Esophagus muscularis mucosa (tissue), 4 donors: ENCODE measurements at regions not wholly inside any gene's neighbourhood (a gene's known extent, or its start where the extent isn't known, plus 50 kb on each side); places are given as distances from the start of the nearest gene placed in this dataset.

Experiments
- DNase-seq: peaks from one replicate; pipeline ENCODE4 v3.0.0-alpha.2; 2017; ENCODE audit errors: extremely low spot score
- H3K27ac ChIP-seq, 4 donors: fragments of 200-600 bp; sonication (generic); replicated peaks in 1 of 4; 1 replicate in 3 of 4; 2 replicates in 1 of 4; pipeline ENCODE4 v1.5.1; 2016 to 2019; ENCODE audit warnings: mild to moderate bottlenecking in 1 of 4
- H3K27me3 ChIP-seq, 4 donors: fragments of 200-600 bp; sonication (generic); one replicate each; pipeline versions ENCODE4 v1.5.1 to v1.6.0; 2016 to 2019
- H3K36me3 ChIP-seq, 4 donors: fragments of 200-600 bp; sonication (generic); one replicate each; pipeline ENCODE4 v1.5.1; 2016 to 2019
- H3K4me1 ChIP-seq, 4 donors: fragments of 200-600 bp; sonication (generic); one replicate each; pipeline ENCODE4 v1.5.1; 2016 to 2019
- H3K4me3 ChIP-seq, 4 donors: fragments of 200-600 bp; sonication (generic); 1 replicate in 2 of 4; 2 replicates in 2 of 4; pipeline ENCODE4 v1.5.1; 2016 to 2019; ENCODE audit warnings: mild to moderate bottlenecking in 4 of 4, moderate library complexity in 1 of 4
- H3K9me3 ChIP-seq, 4 donors: fragments of 200-600 bp; sonication (generic); 1 replicate in 3 of 4; 2 replicates in 1 of 4; pipeline ENCODE4 v1.5.1; 2016 to 2019
- CTCF ChIP-seq, 3 experiments: fragments of 200-600 bp in 2 of 3; fragments of 450-650 bp in 1 of 3; sonication (generic) in 2 of 3; IDR thresholded peaks; one replicate each; pipeline ENCODE4 v1.5.1; 2017 to 2019; ENCODE audit warnings: antibody characterized with exemption in 3 of 3, mild to moderate bottlenecking in 2 of 3, moderate library complexity in 1 of 3
- EP300 ChIP-seq: sonication (generic); formaldehyde crosslinking; IDR thresholded peaks from one replicate; pipeline ENCODE4 v1.6.1; 2017; ENCODE audit warnings: antibody characterized with exemption
- POLR2A ChIP-seq: fragments of 450-650 bp; IDR thresholded peaks from one replicate; pipeline ENCODE4 v1.6.1; 2017; ENCODE audit warnings: antibody characterized with exemption, moderate library complexity, mild to moderate bottlenecking, low read depth
- POLR2AphosphoS5 ChIP-seq, 2 donors: sonication (generic); formaldehyde crosslinking; IDR thresholded peaks; one replicate each; pipeline ENCODE4 v1.6.1; 2017; ENCODE audit warnings: antibody characterized with exemption in 2 of 2
- WGBS: methylation state at CpG from one replicate; pipeline ENCODE4 v1.1.5; 2018; 5-methylcytosine and 5-hydroxymethylcytosine counted together
- intact Hi-C: fragments of 100-400 bp; cut with DNase I; formaldehyde crosslinking; loops from one replicate; pipeline ENCODE4 v1.15.1; 2023

DNA sequence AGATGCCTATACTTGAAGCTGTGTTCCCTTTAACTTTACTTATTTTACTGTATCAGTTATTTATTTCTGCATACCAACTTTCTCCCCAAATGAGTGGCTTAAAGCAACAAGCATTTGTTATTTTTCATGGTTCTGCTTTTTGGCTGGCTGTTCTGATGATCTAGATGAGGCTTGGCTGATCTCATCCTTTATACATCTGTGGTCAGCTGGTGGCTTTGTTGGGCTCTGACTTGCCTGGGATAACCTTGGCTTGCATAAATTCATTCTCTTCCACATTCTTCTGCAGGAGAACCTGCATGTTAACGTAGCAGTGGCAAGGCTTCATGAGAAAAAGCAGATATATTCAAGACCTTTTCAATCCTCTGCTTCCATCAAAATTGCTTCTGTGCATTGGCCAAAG lies 1317.6 kb downstream of the ADGRL3 start:
- TF ChIP-seq POLR2AphosphoS5 (IDR thresholded peaks at IDR 0.05), result no peak
- 48% methylated on average over 1 of the region's 1 CpG for WGBS
- intact Hi-C loops, result no loop called here
- Histone ChIP-seq H3K27me3 (no peaks in the 10 kb centered on the region), H3K27ac (no peak overlapping the region), H3K4me3 (no peak overlapping the region), H3K9me3 (no peaks in the 10 kb centered on the region), H3K4me1 (no peaks in the 10 kb centered on the region), H3K36me3 (no peaks in the 10 kb centered on the region)
- no peak for DNase-seq

DNA sequence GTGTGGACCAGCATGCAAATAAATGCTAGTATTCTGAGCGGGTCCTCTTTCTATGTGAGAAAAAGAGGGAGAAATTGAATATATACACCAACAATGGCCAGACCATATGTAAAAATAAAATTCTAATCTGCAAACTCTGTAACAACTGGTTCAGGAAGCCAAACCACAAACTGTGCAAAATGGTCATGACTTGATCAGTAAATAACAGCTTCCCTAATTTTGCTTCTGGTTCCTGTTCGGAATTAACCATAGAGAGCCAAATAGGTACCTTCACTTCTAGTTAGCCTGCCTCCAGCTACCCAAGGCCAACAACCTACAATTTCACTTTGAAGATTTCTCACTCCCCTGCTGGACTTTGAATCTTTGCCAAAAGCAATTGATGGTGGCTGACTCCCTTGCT lies 1313.2 kb downstream of the ADGRL3 start:
- Histone ChIP-seq H3K27ac (no peak overlapping the region), H3K27me3 (no peaks in the 10 kb centered on the region), H3K4me1 (no peaks in the 10 kb centered on the region), H3K36me3 (no peaks in the 10 kb centered on the region), H3K4me3 (no peak overlapping the region), H3K9me3 (no peaks in the 10 kb centered on the region)
- TF ChIP-seq EP300 (no peak), CTCF (IDR thresholded peaks at IDR 0.05) (no peak), POLR2AphosphoS5 (IDR thresholded peaks at IDR 0.05) (no peak), POLR2A (no peak)
- 85% methylated on average over 2 of the region's 2 CpGs for WGBS
- intact Hi-C loops, result no loop called here
- DNase-seq, result no peak

GRCh38 chr4:62512271-62512670 lies 1312.1 kb downstream of the ADGRL3 start:
- H3K27me3 ChIP-seq, result no peaks in the 10 kb centered on the region
- no peak for DNase-seq

GRCh38 chr4:62510228-62510627 lies 1310.1 kb downstream of the ADGRL3 start:
- no peaks in the 10 kb centered on the region for H3K9me3 ChIP-seq
- no peaks in the 10 kb centered on the region for H3K27me3 ChIP-seq
- H3K4me1 ChIP-seq, result no peaks in the 10 kb centered on the region
- H3K36me3 ChIP-seq, result no peaks in the 10 kb centered on the region
- intact Hi-C loops, result no loop called here
- H3K27ac ChIP-seq, result no peak overlapping the region
- TF ChIP-seq EP300 (no peak), CTCF (IDR thresholded peaks at IDR 0.05) (no peak), POLR2A (no peak), POLR2AphosphoS5 (IDR thresholded peaks at IDR 0.05) (no peak)
- no peak for DNase-seq
- whole genome bisulfite sequencing, result 97% methylated on average over 13 of the region's 13 CpGs
- H3K4me3 ChIP-seq, result no peak overlapping the region

More at GRCh38 chr4:62512271-62512670, 1312.1 kb downstream of the ADGRL3 start:
- TF ChIP-seq EP300 (no peak), POLR2A (no peak), POLR2AphosphoS5 (IDR thresholded peaks at IDR 0.05) (no peak), CTCF (IDR thresholded peaks at IDR 0.05) (no peak)
- Histone ChIP-seq H3K36me3 (no peaks in the 10 kb centered on the region), H3K27ac (no peak overlapping the region), H3K9me3 (no peaks in the 10 kb centered on the region), H3K4me3 (no peak overlapping the region), H3K4me1 (no peaks in the 10 kb centered on the region)
- intact Hi-C loops, result no loop called here
- 65% methylated on average over 3 of the region's 3 CpGs for WGBS

DNA sequence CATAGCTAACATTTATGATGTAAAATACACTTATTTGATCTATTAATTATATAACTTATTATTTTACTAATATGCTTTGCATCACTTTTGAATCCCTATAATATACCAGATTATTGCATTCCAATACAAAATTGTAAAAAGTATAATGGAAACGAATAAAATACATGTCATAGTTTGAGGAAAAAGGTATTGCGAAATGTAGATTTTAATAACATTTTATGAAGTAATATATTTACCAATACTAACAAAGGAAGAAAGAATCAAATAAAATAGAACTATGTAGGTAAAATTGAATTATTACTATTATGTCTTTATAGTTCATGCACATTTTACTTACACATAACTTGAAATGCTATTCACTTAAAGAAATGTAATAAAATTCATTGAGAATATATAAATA lies 1300.2 kb downstream of the ADGRL3 start:
- TF ChIP-seq POLR2AphosphoS5 (IDR thresholded peaks at IDR 0.05) (no peak), POLR2A (no peak), EP300 (no peak), CTCF (IDR thresholded peaks at IDR 0.05) (no peak)
- intact Hi-C loops, result no loop called here
- Histone ChIP-seq H3K9me3 (no peaks in the 10 kb centered on the region), H3K4me1 (no peaks in the 10 kb centered on the region), H3K27ac (no peak overlapping the region), H3K36me3 (no peaks in the 10 kb centered on the region), H3K4me3 (no peak overlapping the region), H3K27me3 (no peaks in the 10 kb centered on the region)
- WGBS, result 89% methylated on average over 2 of the region's 2 CpGs
- no peak for DNase-seq
